Calu3 (cell line): ENCODE measurements at regions not wholly inside any gene's neighbourhood (a gene's known extent, or its start where the extent isn't known, plus 50 kb on each side); places are given as distances from the start of the nearest gene placed in this dataset.
"Not testable (repeated sequence)": the region's sequence is repeated elsewhere in the genome, so short reads cannot be mapped to it uniquely, and the experiment has no call there.

Source experiments
- BruUV-seq: library from RNA; stranded (reverse); fragments of 400-500 nt; replicated peaks from 2 replicates; lab custom pipeline; 2021; lab: Mats Ljungman, UMichigan
- CTCF ChIA-PET: fragments of 300-600 bp; sonication (Branson Sonifier 250); formaldehyde crosslinking; loops from one replicate; lab custom pipeline; 2022; ENCODE audit warnings: antibody characterized with exemption; lab: Charles Lee
- DNase-seq: peaks from one replicate; pipeline ENCODE4 v3.0.0; 2022
- H3K27ac Mint-ChIP-seq: one replicate; pipeline ENCODE4 v1.8.0; 2022; ENCODE audit warnings: mixed read lengths; ENCODE audit not compliant: unreplicated experiment
- H3K27me3 Mint-ChIP-seq: one replicate; pipeline ENCODE4 v1.8.0; 2022; ENCODE audit warnings: mixed read lengths; ENCODE audit not compliant: unreplicated experiment
- H3K36me3 Mint-ChIP-seq: one replicate; pipeline ENCODE4 v1.8.0; 2022; ENCODE audit warnings: mild to moderate bottlenecking, moderate library complexity, mixed read lengths; ENCODE audit not compliant: insufficient read depth, unreplicated experiment
- H3K4me1 Mint-ChIP-seq: one replicate; pipeline ENCODE4 v1.8.0; 2022; ENCODE audit warnings: mild to moderate bottlenecking, low read depth, mixed read lengths; ENCODE audit not compliant: unreplicated experiment
- H3K4me3 Mint-ChIP-seq: one replicate; pipeline ENCODE4 v1.8.0; 2022; ENCODE audit warnings: mild to moderate bottlenecking, low read depth, moderate library complexity, mixed read lengths; ENCODE audit not compliant: unreplicated experiment
- H3K9me3 Mint-ChIP-seq: one replicate; pipeline ENCODE4 v1.8.0; 2022; ENCODE audit warnings: low read depth, mixed read lengths; ENCODE audit not compliant: unreplicated experiment
- intact Hi-C: fragments of 100-400 bp; cut with micrococcal nuclease; formaldehyde crosslinking; loops from one replicate; pipeline ENCODE4 v1.10.0; 2022; ENCODE audit not compliant: unreplicated experiment
- TF ChIP-seq, protein P1 (sequence below): fragments of 200-600 bp; IDR thresholded peaks from one replicate; pipeline ENCODE4 v1.8.0; 2022; ENCODE audit warnings: antibody characterized with exemption; ENCODE audit not compliant: unreplicated experiment

DNA sequence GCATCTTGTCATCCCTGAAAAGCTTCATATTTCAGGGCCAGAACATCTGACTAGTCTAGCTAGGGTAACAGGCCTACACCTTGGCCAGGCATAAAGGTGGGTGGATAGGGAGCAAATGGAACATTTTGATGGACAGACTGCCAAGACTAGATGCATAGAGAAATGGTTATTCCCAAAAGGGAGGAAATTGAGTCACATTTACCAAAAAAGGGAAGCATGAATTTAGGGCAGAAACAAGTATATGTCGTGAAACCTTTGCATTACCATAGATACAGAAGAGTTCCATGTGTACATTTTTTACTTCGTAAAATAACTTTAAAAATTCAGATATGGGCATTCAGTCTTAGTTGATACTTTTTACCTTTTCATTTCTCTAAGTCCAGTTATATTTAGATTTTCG is 101.3 kb upstream of the ZEB2 start:
- BruUV-seq: no TSS peak
- Mint-ChIP-seq H3K4me1 (no peaks in the 10 kb centered on the region), H3K4me3 (no peak overlapping the region), H3K27me3 (no peaks in the 10 kb centered on the region), H3K36me3 (no peaks in the 10 kb centered on the region), H3K27ac (no peak overlapping the region), H3K9me3 (peaks cover 5% of the 10 kb centered on the region)
- intact Hi-C loops: no loop called here
- TF ChIP-seq, protein P1, sequence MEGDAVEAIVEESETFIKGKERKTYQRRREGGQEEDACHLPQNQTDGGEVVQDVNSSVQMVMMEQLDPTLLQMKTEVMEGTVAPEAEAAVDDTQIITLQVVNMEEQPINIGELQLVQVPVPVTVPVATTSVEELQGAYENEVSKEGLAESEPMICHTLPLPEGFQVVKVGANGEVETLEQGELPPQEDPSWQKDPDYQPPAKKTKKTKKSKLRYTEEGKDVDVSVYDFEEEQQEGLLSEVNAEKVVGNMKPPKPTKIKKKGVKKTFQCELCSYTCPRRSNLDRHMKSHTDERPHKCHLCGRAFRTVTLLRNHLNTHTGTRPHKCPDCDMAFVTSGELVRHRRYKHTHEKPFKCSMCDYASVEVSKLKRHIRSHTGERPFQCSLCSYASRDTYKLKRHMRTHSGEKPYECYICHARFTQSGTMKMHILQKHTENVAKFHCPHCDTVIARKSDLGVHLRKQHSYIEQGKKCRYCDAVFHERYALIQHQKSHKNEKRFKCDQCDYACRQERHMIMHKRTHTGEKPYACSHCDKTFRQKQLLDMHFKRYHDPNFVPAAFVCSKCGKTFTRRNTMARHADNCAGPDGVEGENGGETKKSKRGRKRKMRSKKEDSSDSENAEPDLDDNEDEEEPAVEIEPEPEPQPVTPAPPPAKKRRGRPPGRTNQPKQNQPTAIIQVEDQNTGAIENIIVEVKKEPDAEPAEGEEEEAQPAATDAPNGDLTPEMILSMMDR: no peak
- CTCF ChIA-PET: no interaction called here
- DNase-seq: no peak

DNA sequence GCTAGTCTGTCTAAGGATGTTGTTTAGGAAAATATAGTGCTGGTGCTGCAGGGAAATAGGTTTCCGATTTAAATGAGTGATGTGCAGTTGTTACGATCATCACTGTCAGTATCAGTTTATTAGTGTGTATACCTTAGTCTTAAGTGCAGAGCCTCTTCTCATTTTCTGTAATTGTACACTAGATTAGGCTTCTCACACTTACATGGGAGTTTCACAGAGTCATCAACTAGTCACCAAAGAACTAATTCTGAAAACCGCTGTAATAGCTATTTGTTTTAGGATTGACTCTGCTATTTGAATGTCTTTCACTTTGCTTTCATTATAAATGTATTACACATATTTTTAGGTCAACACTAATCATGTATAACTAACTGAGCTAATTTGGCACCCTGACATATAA is 99.8 kb upstream of the ZEB2 start:
- no peak for DNase-seq
- H3K27ac Mint-ChIP-seq: no peak overlapping the region
- no peak overlapping the region for H3K4me3 Mint-ChIP-seq
- no peaks in the 10 kb centered on the region for H3K36me3 Mint-ChIP-seq
- H3K27me3 Mint-ChIP-seq: no peaks in the 10 kb centered on the region
- peaks cover 5% of the 10 kb centered on the region for H3K9me3 Mint-ChIP-seq
- TF ChIP-seq, protein P1: no peak
- H3K4me1 Mint-ChIP-seq: no peaks in the 10 kb centered on the region
- CTCF ChIA-PET: no interaction called here
- no TSS peak for BruUV-seq
- intact Hi-C loops: no loop called here

DNA sequence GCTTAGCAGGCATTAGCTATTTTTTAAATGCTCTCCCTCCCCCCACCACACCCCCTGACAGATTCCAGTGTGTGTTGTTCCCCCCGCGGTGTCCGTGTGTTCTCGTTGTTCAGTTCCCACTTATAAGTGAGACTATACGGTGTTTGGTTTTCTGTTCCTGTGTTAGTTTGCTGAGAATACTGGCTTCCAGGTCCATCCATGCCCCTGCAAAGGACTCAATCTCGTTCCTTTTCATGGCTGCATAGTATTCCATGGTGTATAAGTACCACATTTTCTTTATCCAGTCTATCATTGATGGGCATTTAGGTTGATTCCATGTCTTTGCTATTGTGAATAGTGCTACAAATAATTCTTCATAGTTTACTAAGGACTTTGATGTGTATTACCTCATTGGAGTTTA is 97.3 kb upstream of the ZEB2 start:
- H3K4me3 Mint-ChIP-seq, DNase-seq, H3K27ac Mint-ChIP-seq, CTCF ChIA-PET, intact Hi-C loops, H3K9me3 Mint-ChIP-seq, H3K36me3 Mint-ChIP-seq, H3K27me3 Mint-ChIP-seq, H3K4me1 Mint-ChIP-seq, BruUV-seq: not testable (repeated sequence)

DNA sequence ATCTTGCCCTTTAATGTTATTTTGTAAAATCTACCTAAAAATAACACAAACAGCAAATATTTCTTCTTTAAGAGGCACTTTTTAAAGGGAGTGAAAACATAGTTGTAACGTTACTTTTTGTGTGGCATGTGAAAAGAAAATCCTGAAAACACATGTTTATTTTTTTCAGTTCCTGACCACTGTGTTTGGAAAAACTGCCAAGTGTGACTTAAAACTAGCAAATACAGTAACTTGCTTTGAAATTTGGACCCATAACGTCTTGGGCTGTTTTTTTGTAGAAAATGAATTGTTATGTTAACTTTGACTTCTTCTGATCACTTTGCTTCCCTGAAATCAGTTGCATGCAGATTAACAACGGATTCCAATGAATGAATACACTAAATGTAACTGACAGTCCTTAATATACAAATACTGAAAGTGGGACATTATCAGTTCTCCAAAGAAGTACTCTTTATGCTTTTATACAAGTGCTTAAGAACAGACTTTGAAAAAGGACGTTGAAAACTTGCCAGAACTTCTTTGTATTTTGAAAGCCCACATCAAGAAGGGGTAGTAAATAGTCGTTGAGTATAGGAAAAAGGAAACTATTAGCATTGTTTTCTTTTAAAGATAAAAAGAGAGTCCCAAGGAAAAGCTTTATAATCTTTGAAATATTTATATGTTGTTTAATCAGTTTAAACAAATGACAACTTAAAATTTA is 96.1 kb upstream of the ZEB2 start:
- no peak for DNase-seq
- CTCF ChIA-PET: no interaction called here
- Mint-ChIP-seq H3K27me3 (no peaks in the 10 kb centered on the region), H3K9me3 (peaks cover 3% of the 10 kb centered on the region), H3K27ac (no peak overlapping the region), H3K4me1 (no peaks in the 10 kb centered on the region), H3K36me3 (no peaks in the 10 kb centered on the region), H3K4me3 (no peak overlapping the region)
- no TSS peak for BruUV-seq
- intact Hi-C loops: no loop called here
- TF ChIP-seq, protein P1: no peak

DNA sequence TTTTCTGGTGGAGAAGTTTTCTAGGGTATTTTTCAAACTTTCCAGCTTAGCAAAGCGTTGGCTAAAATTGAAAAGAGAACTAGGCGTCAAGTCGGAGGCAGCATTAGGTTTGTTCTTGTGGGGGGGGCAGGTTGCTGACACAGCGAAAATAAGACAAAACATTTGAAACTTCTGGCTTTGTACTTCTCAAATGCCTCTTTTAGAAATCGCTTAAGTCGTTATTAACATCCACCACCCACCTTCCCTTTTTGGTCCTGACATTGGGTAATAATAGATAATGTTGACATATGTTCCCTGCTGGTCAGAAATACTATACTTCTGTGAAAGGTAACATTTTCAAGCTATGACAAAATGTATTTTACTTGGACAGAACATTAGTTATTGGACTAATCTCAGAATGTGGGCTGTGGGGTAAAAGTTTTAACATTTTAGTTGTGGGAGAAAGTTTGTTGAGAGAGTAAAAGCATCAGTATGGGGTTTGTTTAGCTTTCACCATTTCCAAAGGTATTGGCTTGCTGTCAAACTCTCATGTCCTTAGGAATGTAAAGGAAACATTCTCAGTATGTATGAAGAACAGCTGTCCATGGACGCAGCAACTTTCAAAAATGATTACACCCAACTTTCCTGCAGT is 88.1 kb upstream of the ZEB2 start:
- TF ChIP-seq, protein P1: no peak
- H3K4me1 Mint-ChIP-seq: no peaks in the 10 kb centered on the region
- no peak overlapping the region for H3K4me3 Mint-ChIP-seq
- intact Hi-C loops: no loop called here
- no TSS peak for BruUV-seq
- no peaks in the 10 kb centered on the region for H3K27me3 Mint-ChIP-seq
- no peak for DNase-seq
- no peaks in the 10 kb centered on the region for H3K36me3 Mint-ChIP-seq
- CTCF ChIA-PET: no interaction called here
- no peak overlapping the region for H3K27ac Mint-ChIP-seq
- no peaks in the 10 kb centered on the region for H3K9me3 Mint-ChIP-seq
